HG03108 (cell line): ENCODE measurements at regions not wholly inside any gene's neighbourhood (a gene's known extent, or its start where the extent isn't known, plus 50 kb on each side); places are given as distances from the start of the nearest gene placed in this dataset.

Source experiments
- ATAC-seq: cut with Tn5 transposase; IDR thresholded peaks from one replicate; pipeline ENCODE4 v1.9.1; 2021; ENCODE audit warnings: moderate library complexity; ENCODE audit not compliant: unreplicated experiment

- ATAC-seq: no peak
Measured at GRCh38 chr4:153075836-153076518, 128.3 kb upstream of the TRIM2 start.

- ATAC-seq: no peak
Measured at GRCh38 chr4:153076861-153077260, 127.4 kb upstream of the TRIM2 start.

- ATAC-seq: no peak
Measured at GRCh38 chr4:153079857-153080391, 124.3 kb upstream of the TRIM2 start.

GRCh38 chr4:153081006-153081580, 123.2 kb upstream of the TRIM2 start:
- ATAC-seq: no peak

- no peak for ATAC-seq
Measured at GRCh38 chr4:153081693-153082092, 122.5 kb upstream of the TRIM2 start.

- no peak for ATAC-seq
Measured at GRCh38 chr4:153082322-153083301, 121.6 kb upstream of the TRIM2 start.

- peak; percentile 54 for ATAC-seq
Measured at GRCh38 chr4:153083447-153083947, 120.7 kb upstream of the TRIM2 start.

GRCh38 chr4:153084224-153084979, 119.8 kb upstream of the TRIM2 start:
- ATAC-seq: no peak

- peak; percentile 59 for ATAC-seq
Measured at GRCh38 chr4:153084980-153085630, 119.1 kb upstream of the TRIM2 start.

GRCh38 chr4:153087671-153088194, 116.5 kb upstream of the TRIM2 start:
- ATAC-seq: no peak

GRCh38 chr4:153089742-153090141, 114.5 kb upstream of the TRIM2 start:
- no peak for ATAC-seq

- no peak for ATAC-seq
Measured at GRCh38 chr4:153090181-153090580, 114.1 kb upstream of the TRIM2 start.

GRCh38 chr4:153090670-153091385, 113.4 kb upstream of the TRIM2 start:
- ATAC-seq: no peak

GRCh38 chr4:153093396-153093795, 110.8 kb upstream of the TRIM2 start:
- no peak for ATAC-seq

- no peak for ATAC-seq
Measured at GRCh38 chr4:153093802-153094201, 110.4 kb upstream of the TRIM2 start.

GRCh38 chr4:153094435-153094834, 109.8 kb upstream of the TRIM2 start:
- ATAC-seq: no peak

GRCh38 chr4:153095448-153096204, 108.6 kb upstream of the TRIM2 start:
- no peak for ATAC-seq

- ATAC-seq: no peak
Measured at GRCh38 chr4:153096344-153096743, 107.9 kb upstream of the TRIM2 start.
